GM21723 (cell line): ENCODE measurements at regions not wholly inside any gene's neighbourhood (a gene's known extent, or its start where the extent isn't known, plus 50 kb on each side); places are given as distances from the start of the nearest gene placed in this dataset.
"Not testable (repeated sequence)": the region's sequence is repeated elsewhere in the genome, so short reads cannot be mapped to it uniquely, and the experiment has no call there.

Source experiments
- ATAC-seq: cut with Tn5 transposase; IDR thresholded peaks from one replicate; pipeline ENCODE4 v1.9.1; 2021; ENCODE audit warnings: mild to moderate bottlenecking, moderate library complexity; ENCODE audit not compliant: unreplicated experiment

DNA sequence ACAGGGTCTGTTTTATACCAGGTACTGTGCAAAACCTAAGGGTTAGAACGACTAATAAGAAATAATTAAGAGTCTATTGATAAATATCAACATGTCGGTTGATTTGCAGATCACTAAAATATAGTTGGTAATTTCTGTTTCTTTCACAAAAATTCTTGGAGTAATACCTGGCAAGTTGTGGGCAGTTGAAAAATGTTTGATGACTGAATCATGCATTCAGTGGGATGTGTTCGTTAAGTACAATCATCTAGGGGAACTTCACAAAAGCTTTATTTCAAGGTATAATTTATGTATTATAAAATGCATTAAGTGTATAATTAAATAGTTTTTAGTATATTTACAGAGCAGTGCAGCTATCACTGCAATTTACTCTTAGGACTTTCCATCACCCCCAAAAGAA, 120.0 kb downstream of the KCNA5 start:
- ATAC-seq, result no peak

GRCh38 chr12:5165296-5165970, 121.8 kb downstream of the KCNA5 start:
- no peak for ATAC-seq

DNA sequence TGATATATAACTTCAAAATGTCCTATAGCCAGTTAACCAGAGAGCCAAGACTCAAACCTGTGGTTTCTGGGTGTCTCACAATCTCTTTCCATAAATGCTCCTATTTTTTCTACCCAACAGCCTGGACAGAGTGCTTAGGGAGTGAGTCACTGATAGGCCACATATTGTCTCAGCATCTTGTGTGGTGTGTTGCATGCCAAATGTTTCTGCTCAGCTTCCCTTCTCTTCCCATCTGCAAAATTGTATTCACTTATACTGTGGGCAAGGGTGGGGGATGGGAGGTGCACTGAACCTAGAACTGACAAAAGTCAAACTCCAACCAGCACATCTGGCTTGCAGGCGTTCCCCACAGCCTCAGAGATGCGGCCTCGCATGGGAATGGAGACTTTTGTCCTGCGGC, 123.3 kb downstream of the KCNA5 start:
- no peak for ATAC-seq

- ATAC-seq, result no peak
These were observed 124.5 kb downstream of the KCNA5 start for GRCh38 chr12:5168148-5168547.

- no peak for ATAC-seq
These were observed 127.2 kb downstream of the KCNA5 start for GRCh38 chr12:5170844-5171243.

DNA sequence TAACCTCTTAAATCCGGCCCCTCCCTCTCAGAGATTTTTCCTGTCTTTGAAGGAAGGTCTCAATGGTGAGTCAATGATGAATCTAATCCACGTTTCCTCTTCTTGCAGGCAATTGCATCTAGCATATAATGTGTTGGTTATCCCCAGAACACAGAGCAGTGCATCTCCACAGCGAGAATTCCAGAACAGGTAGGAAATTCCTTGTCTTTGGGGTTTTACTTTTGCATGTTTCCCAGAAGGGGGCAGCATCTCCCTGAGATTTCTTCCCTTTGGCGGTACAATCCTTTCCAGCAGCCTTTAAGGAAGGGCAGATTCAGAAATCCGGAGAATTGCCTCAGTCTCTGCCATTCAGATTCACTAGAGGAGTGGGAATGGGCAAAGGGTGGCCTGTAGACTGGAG, 128.0 kb downstream of the KCNA5 start:
- no peak for ATAC-seq

DNA sequence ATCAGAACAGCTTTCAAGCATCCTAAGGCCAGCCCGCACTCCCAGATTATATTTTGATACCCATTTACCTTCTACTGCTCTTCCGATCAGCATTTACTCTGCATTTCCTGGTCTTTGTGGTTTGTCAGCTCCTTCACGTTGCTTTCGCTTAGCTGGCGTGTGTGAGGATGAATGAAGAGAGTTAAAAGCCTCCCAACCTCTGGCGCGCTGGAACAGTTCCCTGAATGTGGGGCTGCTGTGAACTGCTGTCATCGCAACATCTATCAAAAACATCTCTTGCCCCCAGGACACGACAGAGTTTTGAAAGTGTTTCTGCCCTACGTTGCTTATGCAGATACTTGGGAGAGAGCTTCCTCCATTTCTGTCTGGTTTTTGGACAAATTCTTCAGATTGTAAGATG, 129.2 kb downstream of the KCNA5 start:
- no peak for ATAC-seq

- ATAC-seq, result no peak
These were observed 129.9 kb downstream of the KCNA5 start for GRCh38 chr12:5173511-5174011.

DNA sequence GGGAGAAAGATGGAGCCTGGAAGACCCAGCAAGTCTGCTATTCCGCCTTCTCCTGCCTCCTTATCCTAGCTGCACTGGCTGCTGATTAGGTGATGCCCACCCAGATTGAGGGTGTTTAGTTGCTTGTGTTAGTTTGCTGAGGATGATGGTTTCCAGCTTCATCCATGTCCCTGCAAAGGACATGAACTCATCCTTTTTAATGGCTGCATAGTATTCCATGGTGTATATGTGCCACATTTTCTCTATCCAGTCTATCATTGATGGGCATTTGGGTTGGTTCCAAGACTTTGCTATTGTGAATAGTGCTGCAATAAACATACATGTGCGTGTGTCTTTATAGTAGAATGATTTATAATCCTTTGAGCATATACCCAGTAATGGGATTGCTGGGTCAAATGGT, 131.7 kb downstream of the KCNA5 start:
- not testable (repeated sequence) for ATAC-seq

DNA sequence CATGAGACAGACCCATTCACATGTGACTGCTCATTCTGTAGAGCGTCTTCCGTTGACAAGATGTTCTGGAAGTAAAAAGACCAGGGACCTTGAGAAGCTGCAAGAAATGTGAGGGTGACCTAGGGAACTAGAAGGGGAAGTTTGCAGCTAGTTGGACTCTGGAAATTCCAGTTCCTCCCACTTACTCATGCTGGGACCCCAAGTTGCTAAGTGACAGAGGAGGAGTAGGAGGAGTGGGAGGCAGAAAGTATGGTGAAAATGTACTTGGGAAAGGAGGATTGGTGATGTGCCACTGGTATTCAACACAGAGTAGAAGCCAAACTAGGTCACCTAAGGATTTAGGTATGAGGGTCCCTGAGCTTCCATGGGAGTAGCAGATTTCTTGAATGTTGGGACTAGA, 132.4 kb downstream of the KCNA5 start:
- no peak for ATAC-seq

GRCh38 chr12:5177096-5177495, 133.4 kb downstream of the KCNA5 start:
- no peak for ATAC-seq

DNA sequence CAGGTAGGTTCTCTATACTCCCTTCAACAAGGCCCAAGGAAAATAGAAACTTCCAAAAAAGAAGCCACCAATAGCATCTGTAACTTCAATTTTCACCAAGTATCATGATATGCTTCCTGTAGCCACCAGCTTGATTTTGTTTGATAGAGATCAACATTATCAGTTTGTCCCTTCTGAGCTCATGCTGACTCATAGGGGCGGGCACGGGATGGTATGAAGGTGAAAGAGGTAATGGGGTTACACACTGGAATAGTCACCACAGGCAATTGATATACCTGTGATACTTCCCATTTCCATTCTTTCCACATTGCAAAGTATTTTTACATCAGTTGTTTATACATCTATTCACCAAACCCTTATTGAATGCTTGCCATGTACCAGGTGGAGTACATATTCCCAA, 134.1 kb downstream of the KCNA5 start:
- no peak for ATAC-seq

DNA sequence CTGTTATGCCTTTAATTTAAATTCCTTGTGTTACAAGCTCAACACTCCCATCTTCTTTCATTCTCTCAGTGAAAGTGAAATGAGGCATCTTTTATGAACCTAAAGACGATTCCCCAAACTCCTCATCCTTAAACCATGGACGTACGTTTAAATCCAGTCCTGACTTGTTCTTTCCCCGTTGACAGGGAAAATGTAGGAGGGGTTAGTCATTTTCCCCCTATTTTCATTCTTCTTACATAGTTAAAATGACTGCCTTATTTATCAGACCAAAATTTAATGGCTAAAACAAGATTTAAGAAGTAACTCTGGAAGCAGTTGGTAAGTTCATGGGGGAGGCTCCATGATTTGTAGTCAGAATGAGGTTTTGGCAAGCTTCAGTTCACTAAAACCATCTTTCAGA, 134.9 kb downstream of the KCNA5 start:
- no peak for ATAC-seq

GRCh38 chr12:5180496-5180895, 136.8 kb downstream of the KCNA5 start:
- no peak for ATAC-seq

GRCh38 chr12:5184186-5184585, 140.5 kb downstream of the KCNA5 start:
- ATAC-seq, result no peak

DNA sequence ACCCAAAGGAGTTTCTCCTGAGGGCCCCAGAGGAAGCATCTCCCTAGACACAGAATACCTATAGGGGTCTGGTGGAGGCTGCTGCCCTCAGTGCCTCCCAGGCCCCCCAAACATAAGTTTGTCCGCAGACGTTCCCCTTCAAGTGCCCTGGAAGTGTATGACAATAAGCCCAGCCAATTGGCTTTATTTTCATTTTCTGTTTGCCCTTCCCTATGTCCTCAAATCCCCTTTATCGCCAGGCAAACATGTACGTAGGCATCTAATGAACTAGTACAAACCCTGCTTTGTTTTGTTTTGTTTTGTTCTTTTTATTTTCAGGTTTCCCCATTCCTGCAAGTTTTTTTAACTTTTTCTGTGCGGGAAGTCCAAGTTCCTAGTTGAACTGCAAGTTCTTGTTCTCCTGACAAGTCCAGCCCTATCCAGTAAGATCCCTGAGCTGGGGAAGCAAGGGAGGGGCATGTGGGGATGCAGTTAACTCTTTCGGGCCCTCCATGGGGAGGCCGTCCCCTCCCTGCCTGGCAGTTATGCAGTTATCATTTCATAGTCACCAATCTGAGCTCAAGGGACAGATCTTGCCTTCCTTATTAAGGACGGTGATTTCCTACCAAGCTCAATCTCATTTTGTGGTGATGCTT, 141.9 kb downstream of the KCNA5 start:
- no peak for ATAC-seq

GRCh38 chr12:5186715-5187114, 143.0 kb downstream of the KCNA5 start:
- ATAC-seq, result no peak

DNA sequence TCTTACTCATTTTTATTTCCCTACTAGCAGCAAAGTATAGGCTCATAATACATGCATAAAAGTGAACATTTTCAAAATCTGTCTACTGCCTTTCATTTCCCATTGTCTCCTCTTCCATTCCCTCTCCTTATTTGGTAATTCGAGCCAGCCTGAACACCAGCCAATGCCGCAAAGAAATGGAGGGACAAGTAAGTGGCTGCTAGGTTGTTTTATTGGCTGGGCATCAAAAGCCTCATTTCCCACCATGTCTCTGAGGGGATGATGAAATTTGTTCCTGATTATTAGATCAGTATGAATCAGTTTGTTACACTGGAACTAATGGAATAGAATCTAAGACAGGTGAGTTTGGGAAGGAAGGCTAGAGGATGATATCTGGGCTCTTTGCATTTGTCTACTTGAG, 143.5 kb downstream of the KCNA5 start:
- ATAC-seq, result no peak

DNA sequence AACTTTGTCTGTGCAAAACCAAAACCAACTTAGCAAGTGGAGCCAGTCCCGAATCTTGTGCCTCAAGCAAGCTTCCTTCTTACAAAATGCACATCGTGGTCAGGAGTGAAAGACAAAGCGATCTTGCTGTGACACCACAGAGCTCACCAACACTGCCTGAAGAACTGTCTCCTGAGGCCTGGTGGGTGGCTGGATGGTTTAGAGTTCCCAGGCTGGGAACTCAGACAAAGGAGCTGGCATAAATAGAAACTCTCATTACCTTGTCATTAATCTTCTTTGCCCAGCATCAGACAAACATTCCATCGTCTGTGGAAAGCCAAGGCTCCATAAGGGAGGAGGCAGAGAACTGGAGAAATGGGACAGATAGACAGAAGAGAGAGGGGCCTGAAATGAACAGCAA, 144.8 kb downstream of the KCNA5 start:
- no peak for ATAC-seq

GRCh38 chr12:5189173-5189572, 145.5 kb downstream of the KCNA5 start:
- no peak for ATAC-seq

GRCh38 chr12:5191803-5192538, 148.3 kb downstream of the KCNA5 start:
- no peak for ATAC-seq

GRCh38 chr12:5192726-5193125, 149.0 kb downstream of the KCNA5 start:
- no peak for ATAC-seq
